ENCODE measurements at regions not wholly inside any gene's neighbourhood (a gene's known extent, or its start where the extent isn't known, plus 50 kb on each side); places are given as distances from the start of the nearest gene placed in this dataset.
A peak's percentile ranks its signal among the peaks of the same experiment; 100 is the strongest.

GRCh38 chr5:72558046-72558336, 50.8 kb upstream of the ZNF366 start:
- Histone ChIP-seq H3K27ac (ENCODE audit: extremely low read depth, low read depth, low read length) (no peak overlapping the region), H3K9me1 (ENCODE audit: control insufficient read depth, insufficient read depth, low read length) (no peaks in the 10 kb centered on the region), H3K4me3 (no peak overlapping the region), H3K36me3 (ENCODE audit: control insufficient read depth, insufficient read depth, low read length) (no peaks in the 10 kb centered on the region), H3K9me3 (replicated peaks; ENCODE audit: control insufficient read depth, insufficient read depth, low read depth, low read length) (no peaks in the 10 kb centered on the region), H3K27me3 (ENCODE audit: control insufficient read depth in 2 of 2, insufficient read depth in 2 of 2, low read length in 2 of 2) (no peaks in the 10 kb centered on the region), H4K20me1 (replicated peaks; ENCODE audit: control insufficient read depth, insufficient read depth, low read length) (no peaks in the 10 kb centered on the region), H3K9ac (ENCODE audit: insufficient read depth in 1 of 2, low read depth in 2 of 2, low read length in 2 of 2) (no peak overlapping the region), H3K4me1 (replicated peaks in 1 of 2; ENCODE audit: control insufficient read depth in 2 of 2, insufficient read depth in 2 of 2, low read length in 2 of 2) (peaks cover 26 to 35% of the 10 kb centered on the region in 2 experiments), H3K79me2 (ENCODE audit: control insufficient read depth, insufficient read depth, low read length) (no peaks in the 10 kb centered on the region), H3K4me2 (ENCODE audit: insufficient read depth, low read length) (no peak overlapping the region), H2AFZ (ENCODE audit: low read depth, low read length) (peak overlapping the region; percentile 19; the same call in 1 of the 2 replicates)
- POLR2A ChIA-PET = interaction anchor here (1.2 kb wide), 1 partner anchor 20 kb away, joined by 4 read pairs; no protein-coding TSS in a partner anchor
- 90% methylated on average over 8 of the region's 11 CpGs for WGBS (ENCODE audit: insufficient coverage, low coverage, missing lambda C conversion rate)
- no peak for DNase-seq (ENCODE audit: extremely low read depth in 1 of 4, low spot score in 3 of 4)
- no peak for ATAC-seq
- FAIRE-seq = no peak
- intact Hi-C loops (cut with micrococcal nuclease) (no loop called here), in situ Hi-C loops (cut with MboI) (no loop called here)
- CTCF ChIA-PET (ENCODE audit: low intra/inter-chr PET ratio) = no interaction called here
- no TSS peak for BruUV-seq (replicated peaks)
- TF ChIP-seq FUS (optimal IDR thresholded peaks at IDR 0.05; ENCODE audit: low read depth, low read length) = no peak
- no peak for TF ChIP-seq NR3C1 (CRISPR knock-in tag; IDR thresholded peaks at IDR 0.05)
- TF ChIP-seq, protein P1, sequence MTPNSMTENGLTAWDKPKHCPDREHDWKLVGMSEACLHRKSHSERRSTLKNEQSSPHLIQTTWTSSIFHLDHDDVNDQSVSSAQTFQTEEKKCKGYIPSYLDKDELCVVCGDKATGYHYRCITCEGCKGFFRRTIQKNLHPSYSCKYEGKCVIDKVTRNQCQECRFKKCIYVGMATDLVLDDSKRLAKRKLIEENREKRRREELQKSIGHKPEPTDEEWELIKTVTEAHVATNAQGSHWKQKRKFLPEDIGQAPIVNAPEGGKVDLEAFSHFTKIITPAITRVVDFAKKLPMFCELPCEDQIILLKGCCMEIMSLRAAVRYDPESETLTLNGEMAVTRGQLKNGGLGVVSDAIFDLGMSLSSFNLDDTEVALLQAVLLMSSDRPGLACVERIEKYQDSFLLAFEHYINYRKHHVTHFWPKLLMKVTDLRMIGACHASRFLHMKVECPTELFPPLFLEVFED (CRISPR knock-in tag; conservative IDR thresholded peaks at IDR 0.05) = no peak
- TF ChIP-seq, protein P2, sequence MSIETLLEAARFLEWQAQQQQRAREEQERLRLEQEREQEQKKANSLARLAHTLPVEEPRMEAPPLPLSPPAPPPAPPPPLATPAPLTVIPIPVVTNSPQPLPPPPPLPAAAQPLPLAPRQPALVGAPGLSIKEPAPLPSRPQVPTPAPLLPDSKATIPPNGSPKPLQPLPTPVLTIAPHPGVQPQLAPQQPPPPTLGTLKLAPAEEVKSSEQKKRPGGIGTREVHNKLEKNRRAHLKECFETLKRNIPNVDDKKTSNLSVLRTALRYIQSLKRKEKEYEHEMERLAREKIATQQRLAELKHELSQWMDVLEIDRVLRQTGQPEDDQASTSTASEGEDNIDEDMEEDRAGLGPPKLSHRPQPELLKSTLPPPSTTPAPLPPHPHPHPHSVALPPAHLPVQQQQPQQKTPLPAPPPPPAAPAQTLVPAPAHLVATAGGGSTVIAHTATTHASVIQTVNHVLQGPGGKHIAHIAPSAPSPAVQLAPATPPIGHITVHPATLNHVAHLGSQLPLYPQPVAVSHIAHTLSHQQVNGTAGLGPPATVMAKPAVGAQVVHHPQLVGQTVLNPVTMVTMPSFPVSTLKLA (conservative IDR thresholded peaks at IDR 0.05) = no peak
- TF ChIP-seq ZNF3 (CRISPR knock-in tag; IDR thresholded peaks at IDR 0.05) = no peak
- no peak for TF ChIP-seq BRCA1 (IDR thresholded peaks at IDR 0.05)
- TF ChIP-seq BRCA1 (CRISPR knock-in tag; IDR thresholded peaks at IDR 0.05) = no peak
- no peak for TF ChIP-seq KHSRP (IDR thresholded peaks at IDR 0.05)
- TF ChIP-seq TEAD4 (IDR thresholded peaks at IDR 0.05; ENCODE audit: low read length) = no peak
- no peak for TF ChIP-seq TEAD4 (CRISPR knock-in tag; IDR thresholded peaks at IDR 0.05; ENCODE audit: borderline replicate concordance)
- TF ChIP-seq NCOA2 (IDR thresholded peaks at IDR 0.05; ENCODE audit: partially characterized antibody in 2 of 2) = no peak
- no peak for TF ChIP-seq WHSC1 (IDR thresholded peaks at IDR 0.05; ENCODE audit: low read length)
- no peak for TF ChIP-seq DDX20 (tag; IDR thresholded peaks at IDR 0.05; ENCODE audit: low read depth)
- TF ChIP-seq CBX2 (IDR thresholded peaks at IDR 0.05; ENCODE audit: insufficient read depth, low read length, poor library complexity, severe bottlenecking) = no peak
- TF ChIP-seq SAFB (IDR thresholded peaks at IDR 0.05; ENCODE audit: borderline replicate concordance, low read depth, low read length) = no peak
- TF ChIP-seq SFPQ (IDR thresholded peaks at IDR 0.05; ENCODE audit: low read depth, low read length) = no peak
- TF ChIP-seq JUN (IDR thresholded peaks at IDR 0.05; ENCODE audit: borderline replicate concordance, low read depth, low read length) = no peak
- no peak for TF ChIP-seq JUN (CRISPR knock-in tag; IDR thresholded peaks at IDR 0.05; ENCODE audit: borderline replicate concordance)
- TF ChIP-seq ZNF584 (CRISPR knock-in tag; IDR thresholded peaks at IDR 0.05; ENCODE audit: low read depth) = no peak
- TF ChIP-seq PKNOX1 (IDR thresholded peaks at IDR 0.05) = no peak
